AG04449 (cell line): ENCODE measurements at regions not wholly inside any gene's neighbourhood (a gene's known extent, or its start where the extent isn't known, plus 50 kb on each side); places are given as distances from the start of the nearest gene placed in this dataset.
A peak's percentile ranks its signal among the peaks of the same experiment; 100 is the strongest.
"Not testable (repeated sequence)": the region's sequence is repeated elsewhere in the genome, so short reads cannot be mapped to it uniquely, and the experiment has no call there.

Source experiments
- CTCF ChIA-PET: fragments of 350-600 bp; formaldehyde crosslinking; extraction: SDS; loops from one replicate; lab custom pipeline; 2021; ENCODE audit warnings: antibody characterized with exemption; lab: Yijun Ruan, JAX
- POLR2A ChIA-PET: fragments of 400-600, 350-600 bp; formaldehyde crosslinking; extraction: SDS; loops from one replicate; lab custom pipeline; 2020; ENCODE audit warnings: antibody characterized with exemption, inconsistent platforms; lab: Yijun Ruan, JAX
- DNase-seq: peaks from one replicate; pipeline ENCODE4 v3.0.0-alpha.2; 2010; ENCODE audit warnings: low read depth, low spot score
- H3K4me3 ChIP-seq: 2 replicates; pipeline ENCODE4 v1.5.1; 2011; ENCODE audit warnings: low read depth, mild to moderate bottlenecking, control low read depth, low read length
- TF ChIP-seq, protein P1 (sequence below): IDR thresholded peaks from one replicate; pipeline ENCODE4 v1.5.1; 2011; ENCODE audit warnings: mild to moderate bottlenecking, moderate library complexity, low read length, control low read depth, inconsistent platforms; ENCODE audit not compliant: insufficient read depth; ENCODE audit errors: missing control alignments

- ChIA-PET CTCF (interaction anchor here (1.0 to 4.8 kb wide), 6 partner anchors 11 to 383 kb away, joined by 3 to 22 read pairs (median 9); no protein-coding TSS in a partner anchor), POLR2A (no interaction called here)
- TF ChIP-seq, protein P1, sequence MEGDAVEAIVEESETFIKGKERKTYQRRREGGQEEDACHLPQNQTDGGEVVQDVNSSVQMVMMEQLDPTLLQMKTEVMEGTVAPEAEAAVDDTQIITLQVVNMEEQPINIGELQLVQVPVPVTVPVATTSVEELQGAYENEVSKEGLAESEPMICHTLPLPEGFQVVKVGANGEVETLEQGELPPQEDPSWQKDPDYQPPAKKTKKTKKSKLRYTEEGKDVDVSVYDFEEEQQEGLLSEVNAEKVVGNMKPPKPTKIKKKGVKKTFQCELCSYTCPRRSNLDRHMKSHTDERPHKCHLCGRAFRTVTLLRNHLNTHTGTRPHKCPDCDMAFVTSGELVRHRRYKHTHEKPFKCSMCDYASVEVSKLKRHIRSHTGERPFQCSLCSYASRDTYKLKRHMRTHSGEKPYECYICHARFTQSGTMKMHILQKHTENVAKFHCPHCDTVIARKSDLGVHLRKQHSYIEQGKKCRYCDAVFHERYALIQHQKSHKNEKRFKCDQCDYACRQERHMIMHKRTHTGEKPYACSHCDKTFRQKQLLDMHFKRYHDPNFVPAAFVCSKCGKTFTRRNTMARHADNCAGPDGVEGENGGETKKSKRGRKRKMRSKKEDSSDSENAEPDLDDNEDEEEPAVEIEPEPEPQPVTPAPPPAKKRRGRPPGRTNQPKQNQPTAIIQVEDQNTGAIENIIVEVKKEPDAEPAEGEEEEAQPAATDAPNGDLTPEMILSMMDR: no peak
- no peak for DNase-seq
- no peak overlapping the region for H3K4me3 ChIP-seq
Observed at GRCh38 chr2:37798315-37799005, 126.6 kb upstream of the RMDN2 start.

DNA sequence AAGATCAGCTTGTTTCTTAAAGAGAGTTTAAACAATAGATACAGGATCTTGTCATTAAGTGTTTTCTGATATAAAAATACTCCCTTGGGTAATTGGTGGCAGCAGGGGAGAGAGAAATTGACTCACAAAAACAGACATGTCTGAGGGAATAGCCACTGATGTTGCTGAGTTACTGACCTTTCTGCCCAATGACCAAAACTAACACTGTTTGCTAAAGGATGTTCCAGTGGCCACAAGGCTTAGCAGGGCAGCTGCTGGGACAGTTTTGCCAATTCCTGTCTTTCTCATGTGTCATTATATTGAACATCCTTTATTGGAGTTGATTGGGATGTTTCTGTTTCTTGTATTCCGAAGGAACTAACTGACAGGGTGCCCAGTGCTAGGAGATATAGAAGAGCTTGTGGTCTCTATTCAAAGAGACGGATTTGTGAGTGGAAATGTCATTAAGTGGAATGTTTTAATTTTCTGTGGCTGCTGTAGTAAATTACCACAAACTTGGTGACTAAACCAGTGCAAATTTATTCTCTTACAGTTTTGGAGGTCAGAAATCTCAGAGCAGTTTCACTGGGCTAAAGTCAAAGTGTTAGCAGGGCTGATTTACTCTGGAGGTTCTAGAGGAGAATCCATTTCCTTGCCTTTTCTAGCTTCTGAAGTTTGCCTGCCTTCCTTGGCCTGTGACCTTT is 124.8 kb upstream of the RMDN2 start:
- no peak for DNase-seq
- ChIA-PET CTCF (interaction anchor here (1.0 to 1.6 kb wide), 4 partner anchors 9 to 32 kb away, joined by 3 to 4 read pairs (median 4); no protein-coding TSS in a partner anchor), POLR2A (interaction anchor here (0.8 to 1.2 kb wide), 2 partner anchors 32 to 129 kb away, joined by 3 to 4 read pairs; partner anchors contain the start of gene CDC42EP3)
- TF ChIP-seq, protein P1: no peak
- H3K4me3 ChIP-seq: no peak overlapping the region

- ChIA-PET CTCF (interaction anchor here (1.1 to 2.4 kb wide), 3 partner anchors 20 to 74 kb away, joined by 3 to 11 read pairs (median 4); no protein-coding TSS in a partner anchor), POLR2A (interaction anchor here (0.7 to 2.1 kb wide), 9 partner anchors 20 to 214 kb away, joined by 3 to 5 read pairs (median 4); no protein-coding TSS in a partner anchor)
- H3K4me3 ChIP-seq: no peak overlapping the region
- no peak for DNase-seq
- TF ChIP-seq, protein P1: no peak
Observed at GRCh38 chr2:37802211-37802752, 122.8 kb upstream of the RMDN2 start.

GRCh38 chr2:37802899-37803379 is 122.1 kb upstream of the RMDN2 start:
- peak; percentile 99 for DNase-seq
- TF ChIP-seq, protein P1: no peak
- CTCF ChIA-PET: interaction anchor here (1.1 to 2.4 kb wide), 3 partner anchors 20 to 74 kb away, joined by 3 to 11 read pairs (median 4); no protein-coding TSS in a partner anchor
- H3K4me3 ChIP-seq: no peak overlapping the region
- POLR2A ChIA-PET: interaction anchor here (0.7 to 2.1 kb wide), 9 partner anchors 21 to 215 kb away, joined by 3 to 5 read pairs (median 4); no protein-coding TSS in a partner anchor

GRCh38 chr2:37806004-37806403 is 119.1 kb upstream of the RMDN2 start:
- CTCF ChIA-PET: interaction anchor here (1.3 to 1.6 kb wide), 2 partner anchors 12 to 136 kb away, joined by 3 to 4 read pairs; no protein-coding TSS in a partner anchor
- H3K4me3 ChIP-seq, DNase-seq, POLR2A ChIA-PET: not testable (repeated sequence)

DNA sequence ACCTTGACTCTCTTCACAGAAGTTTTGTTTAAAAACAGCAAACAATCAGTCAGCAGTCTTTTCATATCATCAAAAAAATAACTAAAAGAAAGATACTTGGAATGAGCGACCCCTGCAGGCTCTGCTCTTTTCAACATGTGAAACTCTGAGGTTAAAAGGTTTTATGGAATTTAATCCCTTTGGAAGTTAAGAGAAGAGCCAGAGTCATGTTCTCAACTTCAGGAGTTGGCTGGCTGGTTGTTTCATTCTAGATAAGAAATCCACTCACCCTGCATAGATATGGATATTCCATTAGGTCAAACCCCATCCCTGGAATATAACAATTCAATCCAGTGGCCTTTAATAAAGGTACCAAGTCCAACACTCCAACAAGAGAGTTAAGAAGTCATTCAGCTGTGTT is 115.6 kb upstream of the RMDN2 start:
- H3K4me3 ChIP-seq: no peak overlapping the region
- POLR2A ChIA-PET: interaction anchor here (1.0 to 1.1 kb wide), 3 partner anchors 10 to 137 kb away, joined by 3 to 5 read pairs (median 5); no protein-coding TSS in a partner anchor
- no peak for DNase-seq
- TF ChIP-seq, protein P1: peak; percentile 35
- CTCF ChIA-PET: interaction anchor here (0.8 to 2.6 kb wide), 14 partner anchors 9 to 394 kb away, joined by 3 to 14 read pairs (median 4); no protein-coding TSS in a partner anchor
